ENCODE measurements at regions not wholly inside any gene's neighbourhood (a gene's known extent, or its start where the extent isn't known, plus 50 kb on each side); places are given as distances from the start of the nearest gene placed in this dataset.
"Not testable (repeated sequence)": the region's sequence is repeated elsewhere in the genome, so short reads cannot be mapped to it uniquely, and the experiment has no call there.

DNA sequence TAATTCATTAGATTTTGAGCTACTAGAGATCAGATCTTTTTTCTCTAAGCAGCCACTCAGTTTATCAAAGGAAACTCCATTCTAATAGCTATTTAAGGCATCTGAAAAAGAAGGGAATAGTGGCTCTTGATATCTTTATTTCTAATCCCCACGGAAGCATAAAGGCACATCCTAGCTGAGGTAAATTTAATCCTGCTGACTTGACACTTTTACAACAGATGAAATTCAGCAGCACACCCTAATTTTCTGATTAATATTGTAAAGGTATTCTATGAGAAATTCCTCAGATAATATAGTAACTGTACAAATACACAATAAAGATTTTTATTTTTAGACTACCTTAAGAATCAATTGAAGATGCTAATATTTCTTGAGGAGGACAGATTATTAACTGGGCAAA is 916.4 kb downstream of the TMTC2 start:
- no peaks in the 10 kb centered on the region for H3K36me3 ChIP-seq

DNA sequence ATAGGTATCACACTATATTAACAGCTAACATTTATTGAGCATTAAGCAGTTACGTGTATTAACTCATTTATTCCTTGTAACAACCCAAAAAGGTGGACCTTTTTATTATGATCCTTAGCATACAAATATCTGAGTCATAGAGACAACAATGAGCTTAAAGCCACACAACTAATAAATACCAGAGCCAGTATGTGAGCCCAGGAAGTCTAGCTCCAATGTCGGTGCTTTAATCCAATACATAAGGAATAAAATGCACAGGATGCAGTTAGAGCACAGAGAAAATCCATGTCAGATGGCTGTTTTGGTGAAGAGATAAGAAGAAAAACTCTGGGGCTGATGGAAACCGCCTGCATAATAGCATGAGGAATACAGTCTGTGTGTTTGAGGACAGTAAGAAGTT is 888.6 kb downstream of the TMTC2 start:
- no peak for DNase-seq
- no peak for ATAC-seq (ENCODE audit: low FRiP score in 2 of 2)
- H3K4me3 ChIP-seq, result no peak overlapping the region
- no peaks in the 10 kb centered on the region for H3K27me3 ChIP-seq
- H3K36me3 ChIP-seq, result no peaks in the 10 kb centered on the region
- H3K9me3 ChIP-seq, result no peaks in the 10 kb centered on the region
- 75% methylated on average over 3 of the region's 3 CpGs for WGBS, 2 donors
- no peak overlapping the region for H3K27ac ChIP-seq
- TF ChIP-seq CTCF (IDR thresholded peaks at IDR 0.05), result no peak
- no peak for TF ChIP-seq POLR2AphosphoS5 (IDR thresholded peaks at IDR 0.05)
- no peak for TF ChIP-seq POLR2A (IDR thresholded peaks at IDR 0.05)
- TF ChIP-seq EP300 (IDR thresholded peaks at IDR 0.05), result no peak
- no peaks in the 10 kb centered on the region for H3K4me1 ChIP-seq

More for the DNA sequence above, 916.4 kb downstream of the TMTC2 start:
- no peaks in the 10 kb centered on the region for H3K4me1 ChIP-seq
- no peak overlapping the region for H3K27ac ChIP-seq
- no peak overlapping the region for H3K4me3 ChIP-seq
- H3K27me3 ChIP-seq, result no peaks in the 10 kb centered on the region
- TF ChIP-seq POLR2A (IDR thresholded peaks at IDR 0.05) (no peak), POLR2AphosphoS5 (IDR thresholded peaks at IDR 0.05) (no peak), EP300 (IDR thresholded peaks at IDR 0.05) (no peak), CTCF (IDR thresholded peaks at IDR 0.05) (no peak)
- 86 to 100% methylated on average over 1 of the region's 1 CpG for WGBS, 2 donors
- DNase-seq, result no peak
- peaks cover 0 to 22% (median 11%) of the 10 kb centered on the region in 4 donors for H3K9me3 ChIP-seq
- ATAC-seq (ENCODE audit: low FRiP score in 2 of 2), result no peak

DNA sequence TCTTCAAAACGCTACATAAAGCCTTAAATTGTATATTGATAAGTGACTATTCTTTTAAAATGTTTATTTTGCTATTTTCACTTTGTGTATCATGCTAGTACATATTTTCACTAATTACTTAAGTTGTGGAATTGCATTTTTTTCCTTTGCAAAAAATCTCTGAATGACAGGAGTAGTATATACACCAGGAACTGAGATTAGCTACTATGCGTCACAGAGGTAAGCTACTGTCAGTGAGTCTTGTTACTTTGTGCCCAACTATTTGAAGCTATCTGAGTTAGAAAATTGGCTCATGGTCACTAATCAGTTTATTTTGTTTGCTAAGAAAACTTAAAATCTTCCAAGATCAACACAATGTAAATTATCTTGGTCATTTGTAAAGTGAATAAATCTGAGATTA is 887.4 kb downstream of the TMTC2 start:
- no peak for TF ChIP-seq EP300 (IDR thresholded peaks at IDR 0.05)
- TF ChIP-seq POLR2AphosphoS5 (IDR thresholded peaks at IDR 0.05), result no peak
- TF ChIP-seq CTCF (IDR thresholded peaks at IDR 0.05), result no peak
- no peak for TF ChIP-seq POLR2A (IDR thresholded peaks at IDR 0.05)
- no peak for DNase-seq
- 84 to 89% methylated on average over 2 of the region's 2 CpGs for WGBS, 2 donors

GRCh38 chr12:83573671-83574070 is 887.0 kb downstream of the TMTC2 start:
- no peak overlapping the region for H3K4me3 ChIP-seq
- 56 to 63% methylated on average over 4 of the region's 4 CpGs for whole genome bisulfite sequencing, 2 donors
- DNase-seq (no peak), ATAC-seq (ENCODE audit: low FRiP score in 2 of 2) (peak in 1 of 2 donors; percentile 71)
- no peak overlapping the region for H3K27ac ChIP-seq
- no peak for TF ChIP-seq CTCF (IDR thresholded peaks at IDR 0.05)
- TF ChIP-seq EP300 (IDR thresholded peaks at IDR 0.05), result no peak
- TF ChIP-seq POLR2A (IDR thresholded peaks at IDR 0.05), result no peak
- TF ChIP-seq POLR2AphosphoS5 (IDR thresholded peaks at IDR 0.05), result no peak
- no peaks in the 10 kb centered on the region for H3K4me1 ChIP-seq
- no peaks in the 10 kb centered on the region for H3K27me3 ChIP-seq
- no peaks in the 10 kb centered on the region for H3K36me3 ChIP-seq
- H3K9me3 ChIP-seq, result no peaks in the 10 kb centered on the region

More for the DNA sequence above, 887.4 kb downstream of the TMTC2 start:
- H3K27ac ChIP-seq, result no peak overlapping the region
- H3K4me1 ChIP-seq, result no peaks in the 10 kb centered on the region
- no peak for ATAC-seq (ENCODE audit: low FRiP score in 2 of 2)
- H3K36me3 ChIP-seq, result no peaks in the 10 kb centered on the region
- H3K9me3 ChIP-seq, result no peaks in the 10 kb centered on the region
- no peaks in the 10 kb centered on the region for H3K27me3 ChIP-seq
- H3K4me3 ChIP-seq, result no peak overlapping the region

- no peak for ATAC-seq (ENCODE audit: low FRiP score in 2 of 2)
- Histone ChIP-seq H3K4me1 (no peaks in the 10 kb centered on the region), H3K36me3 (no peaks in the 10 kb centered on the region), H3K9me3 (no peaks in the 10 kb centered on the region), H3K27me3 (no peaks in the 10 kb centered on the region), H3K27ac (no peak overlapping the region), H3K4me3 (no peak overlapping the region)
- no peak for DNase-seq
- no peak for TF ChIP-seq CTCF (IDR thresholded peaks at IDR 0.05)
- TF ChIP-seq POLR2A (IDR thresholded peaks at IDR 0.05), result no peak
- TF ChIP-seq EP300 (IDR thresholded peaks at IDR 0.05), result no peak
- TF ChIP-seq POLR2AphosphoS5 (IDR thresholded peaks at IDR 0.05), result no peak
- WGBS, 2 donors, result 73 to 100% methylated on average over 1 of the region's 1 CpG
Observed at GRCh38 chr12:83559650-83560049, 872.9 kb downstream of the TMTC2 start.

DNA sequence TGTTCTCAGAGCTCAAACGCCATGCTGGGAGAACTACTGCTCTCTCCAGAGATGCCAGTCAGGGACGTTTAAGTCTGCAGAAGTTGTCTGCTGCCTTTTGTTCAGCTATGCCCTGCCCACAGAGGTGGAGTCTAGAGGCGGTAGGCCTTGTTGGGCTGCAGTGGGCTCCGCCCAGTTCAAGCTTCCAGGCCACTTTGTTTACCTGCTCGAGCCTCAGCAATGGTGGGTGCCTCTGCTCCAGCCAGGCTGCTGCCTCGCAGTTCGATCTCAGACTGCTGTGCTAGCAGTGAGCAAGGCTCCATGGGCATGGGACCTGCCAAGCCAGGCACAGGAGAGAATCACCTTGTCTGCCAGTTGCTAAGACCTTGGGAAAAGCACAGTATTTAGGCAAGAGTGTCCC is 869.3 kb downstream of the TMTC2 start:
- 75 to 83% methylated on average over 2 to 7 of the region's 7 CpGs for WGBS, 2 donors
- ATAC-seq (ENCODE audit: low FRiP score in 2 of 2), result not testable (repeated sequence)

More for the DNA sequence above, 869.3 kb downstream of the TMTC2 start:
- H3K4me3 ChIP-seq, H3K4me1 ChIP-seq, H3K9me3 ChIP-seq, H3K36me3 ChIP-seq, H3K27me3 ChIP-seq, H3K27ac ChIP-seq: not testable (repeated sequence)
- peak in 1 of 2 donors; percentile 29 for DNase-seq

Measured in upper lobe of left lung (tissue), 6 donors.